ENCODE measurements at regions not wholly inside any gene's neighbourhood (a gene's known extent, or its start where the extent isn't known, plus 50 kb on each side); places are given as distances from the start of the nearest gene placed in this dataset.
"Not testable (repeated sequence)": the region's sequence is repeated elsewhere in the genome, so short reads cannot be mapped to it uniquely, and the experiment has no call there.

GRCh38 chr20:58040447-58041290, 187.8 kb downstream of the ANKRD60 start:
- no peak for DNase-seq (ENCODE audit: low read depth)

- no peak for DNase-seq (ENCODE audit: low read depth)
Measured at GRCh38 chr20:58039274-58040092, 189.0 kb downstream of the ANKRD60 start.

GRCh38 chr20:58038123-58038654, 190.3 kb downstream of the ANKRD60 start:
- no peak for DNase-seq (ENCODE audit: low read depth)

GRCh38 chr20:58037631-58038030, 190.8 kb downstream of the ANKRD60 start:
- no peak for DNase-seq (ENCODE audit: low read depth)

- no peak for DNase-seq (ENCODE audit: low read depth)
Measured at GRCh38 chr20:58033026-58033536, 195.4 kb downstream of the ANKRD60 start.

GRCh38 chr20:58032599-58032998, 195.9 kb downstream of the ANKRD60 start:
- DNase-seq (ENCODE audit: low read depth): no peak

GRCh38 chr20:58031350-58031749, 197.1 kb downstream of the ANKRD60 start:
- DNase-seq (ENCODE audit: low read depth): not testable (repeated sequence)

GRCh38 chr20:58028123-58028522, 200.3 kb downstream of the ANKRD60 start:
- no peak for DNase-seq (ENCODE audit: low read depth)

- no peak for DNase-seq (ENCODE audit: low read depth)
Measured at GRCh38 chr20:58026361-58026760, 202.1 kb downstream of the ANKRD60 start.

- DNase-seq (ENCODE audit: low read depth): no peak
Measured at GRCh38 chr20:58025233-58025632, 203.2 kb downstream of the ANKRD60 start.

GRCh38 chr20:58024241-58024721, 204.2 kb downstream of the ANKRD60 start:
- no peak for DNase-seq (ENCODE audit: low read depth)

- no peak for DNase-seq (ENCODE audit: low read depth)
Measured at GRCh38 chr20:58023781-58024180, 204.7 kb downstream of the ANKRD60 start.

- no peak for DNase-seq (ENCODE audit: low read depth)
Measured at GRCh38 chr20:58023346-58023745, 205.1 kb downstream of the ANKRD60 start.

- DNase-seq (ENCODE audit: low read depth): no peak
Measured at GRCh38 chr20:58022711-58023110, 205.7 kb downstream of the ANKRD60 start.

- no peak for DNase-seq (ENCODE audit: low read depth)
Measured at GRCh38 chr20:58021481-58021880, 207.0 kb downstream of the ANKRD60 start.

- DNase-seq (ENCODE audit: low read depth): no peak
Measured at GRCh38 chr20:58020656-58021454, 207.6 kb downstream of the ANKRD60 start.

- DNase-seq (ENCODE audit: low read depth): no peak
Measured at GRCh38 chr20:58019850-58020625, 208.4 kb downstream of the ANKRD60 start.

- peak; percentile 76 for DNase-seq (ENCODE audit: low read depth)
Measured at GRCh38 chr20:58019027-58019849, 209.2 kb downstream of the ANKRD60 start.

GRCh38 chr20:58018590-58018989, 209.9 kb downstream of the ANKRD60 start:
- no peak for DNase-seq (ENCODE audit: low read depth)

GRCh38 chr20:58017970-58018530, 210.4 kb downstream of the ANKRD60 start:
- DNase-seq (ENCODE audit: low read depth): no peak

All from non-pigmented ciliary epithelial cell (primary cell).